ENCODE measurements at regions not wholly inside any gene's neighbourhood (a gene's known extent, or its start where the extent isn't known, plus 50 kb on each side); places are given as distances from the start of the nearest gene placed in this dataset.

DNA sequence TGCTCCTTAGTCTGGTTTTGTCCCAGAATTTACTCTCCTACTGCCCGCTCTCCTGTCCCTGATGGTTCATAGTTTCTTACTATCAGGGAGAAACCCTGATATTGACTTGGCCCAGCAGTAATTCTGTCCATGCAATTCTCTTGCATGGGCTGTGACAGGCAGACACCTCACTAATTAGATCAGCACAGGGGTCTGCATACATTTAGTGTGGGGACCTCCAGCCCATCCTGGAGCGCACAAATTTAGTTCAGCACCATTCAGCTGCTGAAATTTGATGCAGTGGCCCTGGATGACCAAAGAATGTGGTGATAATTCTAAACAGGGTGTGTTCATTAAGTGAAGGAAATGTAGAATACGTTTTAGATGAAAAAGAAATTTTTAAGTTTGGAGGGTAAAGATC, 555.5 kb upstream of the TBL1XR1 start:
- no peak overlapping the region for H3K9ac ChIP-seq (ENCODE audit: low read depth in 1 of 2, low read length in 2 of 2)
- H3K4me1 ChIP-seq (ENCODE audit: control insufficient read depth in 1 of 2, insufficient read depth in 2 of 2, low read length in 2 of 2) = no peaks in the 10 kb centered on the region
- no peaks in the 10 kb centered on the region for H3K9me3 ChIP-seq (ENCODE audit: control insufficient read depth in 1 of 2, low read length in 2 of 2)
- H3K27ac ChIP-seq (ENCODE audit: low read depth, low read length) = no peak overlapping the region
- no peaks in the 10 kb centered on the region for H3K27me3 ChIP-seq (ENCODE audit: control insufficient read depth in 1 of 2, insufficient read depth in 2 of 2, low read length in 2 of 2)
- H3K36me3 ChIP-seq (ENCODE audit: control insufficient read depth in 1 of 2, insufficient read depth in 2 of 2, low read length in 2 of 2) = no peaks in the 10 kb centered on the region
- H3K4me3 ChIP-seq (ENCODE audit: low read depth in 1 of 2, low read length in 2 of 2) = no peak overlapping the region

DNA sequence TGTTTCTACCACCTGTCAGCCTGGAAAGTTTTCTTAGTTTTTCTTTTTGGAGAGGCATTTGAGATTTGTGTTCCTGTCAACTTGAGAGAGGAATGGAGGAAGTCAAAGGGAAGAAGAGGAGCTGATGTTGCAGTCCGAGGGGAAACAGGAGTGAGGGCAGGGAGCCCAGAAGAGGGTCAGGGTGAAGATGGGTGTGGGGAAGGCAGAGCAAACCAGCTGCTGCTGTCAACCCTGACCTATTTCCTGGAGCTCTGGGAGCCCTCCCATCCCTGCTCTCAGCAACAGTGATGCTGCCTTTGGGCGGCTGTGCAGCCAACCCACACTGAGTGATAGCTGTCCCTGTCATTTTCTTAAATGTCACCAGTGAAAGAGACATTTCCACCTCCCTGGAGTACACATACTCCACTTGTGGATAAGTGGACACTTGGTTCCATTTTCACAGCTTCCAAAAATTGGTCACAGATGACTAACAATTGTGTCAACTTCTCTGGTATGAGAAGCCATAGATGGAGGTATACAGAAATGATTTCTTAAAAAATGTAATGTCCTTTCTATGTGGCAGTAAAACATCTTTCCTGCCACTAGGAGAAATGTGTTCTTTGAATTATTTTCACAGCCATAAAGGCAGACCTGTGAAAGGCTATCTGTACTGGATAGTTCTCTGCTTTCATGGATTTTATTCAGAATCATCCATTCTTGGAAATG, 556.3 kb upstream of the TBL1XR1 start:
- Histone ChIP-seq H3K4me3 (ENCODE audit: low read depth in 1 of 2, low read length in 2 of 2) (no peak overlapping the region), H3K27ac (ENCODE audit: low read depth, low read length) (no peak overlapping the region), H3K36me3 (ENCODE audit: control insufficient read depth in 1 of 2, insufficient read depth in 2 of 2, low read length in 2 of 2) (no peaks in the 10 kb centered on the region), H3K27me3 (ENCODE audit: control insufficient read depth in 1 of 2, insufficient read depth in 2 of 2, low read length in 2 of 2) (no peaks in the 10 kb centered on the region), H3K4me1 (ENCODE audit: control insufficient read depth in 1 of 2, insufficient read depth in 2 of 2, low read length in 2 of 2) (no peaks in the 10 kb centered on the region), H3K9ac (ENCODE audit: low read depth in 1 of 2, low read length in 2 of 2) (no peak overlapping the region), H3K9me3 (ENCODE audit: control insufficient read depth in 1 of 2, low read length in 2 of 2) (no peaks in the 10 kb centered on the region)

DNA sequence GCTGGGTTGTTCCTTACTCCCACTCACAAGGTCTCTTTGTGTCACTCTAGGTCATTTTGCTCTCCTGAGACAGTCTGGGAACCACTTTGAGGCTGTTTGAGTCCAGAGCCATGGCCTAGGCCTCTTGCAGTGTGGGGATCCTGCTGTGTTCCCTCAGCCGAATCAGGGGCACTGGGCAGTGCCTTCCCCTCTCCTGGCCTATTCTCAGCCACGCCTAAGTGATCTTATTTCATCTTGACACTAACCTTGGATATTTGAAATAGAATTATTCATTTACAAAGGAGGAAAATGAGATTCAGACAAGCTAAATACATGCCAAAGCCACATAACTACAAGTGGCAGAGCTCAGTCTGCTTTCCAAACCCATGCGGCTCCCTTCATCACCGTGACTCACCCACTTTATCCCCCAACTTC, 557.2 kb upstream of the TBL1XR1 start:
- Histone ChIP-seq H3K27me3 (ENCODE audit: control insufficient read depth in 1 of 2, insufficient read depth in 2 of 2, low read length in 2 of 2) (no peaks in the 10 kb centered on the region), H3K9me3 (ENCODE audit: control insufficient read depth in 1 of 2, low read length in 2 of 2) (no peaks in the 10 kb centered on the region), H3K27ac (ENCODE audit: low read depth, low read length) (no peak overlapping the region), H3K9ac (ENCODE audit: low read depth in 1 of 2, low read length in 2 of 2) (no peak overlapping the region), H3K4me3 (ENCODE audit: low read depth in 1 of 2, low read length in 2 of 2) (no peak overlapping the region), H3K36me3 (ENCODE audit: control insufficient read depth in 1 of 2, insufficient read depth in 2 of 2, low read length in 2 of 2) (no peaks in the 10 kb centered on the region), H3K4me1 (ENCODE audit: control insufficient read depth in 1 of 2, insufficient read depth in 2 of 2, low read length in 2 of 2) (no peaks in the 10 kb centered on the region)

DNA sequence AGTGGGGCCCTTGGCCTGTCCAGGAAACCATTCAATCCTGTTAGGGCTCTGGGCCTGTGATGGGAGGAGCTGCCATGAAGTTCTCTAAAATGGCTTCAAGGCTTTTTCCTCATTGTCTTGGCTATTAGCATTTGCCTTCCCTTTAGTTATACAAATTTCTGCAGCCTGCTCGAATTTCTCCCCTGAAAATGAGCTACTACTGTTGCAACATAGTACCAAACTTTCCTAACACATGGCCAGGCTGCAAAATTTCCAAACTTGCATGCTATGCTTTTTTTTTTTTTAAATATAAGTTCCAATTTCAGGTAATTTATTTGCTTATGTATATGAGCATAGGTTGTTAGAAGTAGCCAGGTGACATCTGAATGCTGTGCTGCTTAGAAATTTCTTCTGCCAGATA, 560.8 kb upstream of the TBL1XR1 start:
- Histone ChIP-seq H3K4me3 (ENCODE audit: low read depth in 1 of 2, low read length in 2 of 2) (no peak overlapping the region), H3K4me1 (ENCODE audit: control insufficient read depth in 1 of 2, insufficient read depth in 2 of 2, low read length in 2 of 2) (no peaks in the 10 kb centered on the region), H3K9ac (ENCODE audit: low read depth in 1 of 2, low read length in 2 of 2) (no peak overlapping the region), H3K36me3 (ENCODE audit: control insufficient read depth in 1 of 2, insufficient read depth in 2 of 2, low read length in 2 of 2) (no peaks in the 10 kb centered on the region), H3K27me3 (ENCODE audit: control insufficient read depth in 1 of 2, insufficient read depth in 2 of 2, low read length in 2 of 2) (no peaks in the 10 kb centered on the region), H3K9me3 (ENCODE audit: control insufficient read depth in 1 of 2, low read length in 2 of 2) (no peaks in the 10 kb centered on the region), H3K27ac (ENCODE audit: low read depth, low read length) (no peak overlapping the region)

DNA sequence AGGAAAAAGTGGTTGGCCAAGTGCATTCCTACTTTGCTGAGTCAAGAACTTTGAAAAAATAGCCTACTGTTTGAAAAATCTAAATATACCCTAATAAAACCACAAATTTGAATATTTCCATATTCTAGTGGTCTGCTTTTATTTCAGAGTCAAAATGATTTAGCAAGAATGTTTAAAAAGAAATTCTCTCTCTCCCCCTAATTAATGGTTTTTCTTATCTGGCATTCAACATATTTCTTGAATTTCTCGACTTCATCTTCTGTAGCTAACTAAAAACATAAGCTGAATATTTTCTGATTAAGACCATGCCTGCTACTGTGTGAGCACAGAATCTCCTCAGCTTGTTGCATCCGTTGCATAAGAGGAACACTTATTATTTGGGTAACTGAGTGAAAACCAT, 563.5 kb upstream of the TBL1XR1 start:
- no peak overlapping the region for H3K27ac ChIP-seq (ENCODE audit: low read depth, low read length)
- no peaks in the 10 kb centered on the region for H3K36me3 ChIP-seq (ENCODE audit: control insufficient read depth in 1 of 2, insufficient read depth in 2 of 2, low read length in 2 of 2)
- H3K27me3 ChIP-seq (ENCODE audit: control insufficient read depth in 1 of 2, insufficient read depth in 2 of 2, low read length in 2 of 2) = no peaks in the 10 kb centered on the region
- no peak overlapping the region for H3K4me3 ChIP-seq (ENCODE audit: low read depth in 1 of 2, low read length in 2 of 2)
- H3K4me1 ChIP-seq (ENCODE audit: control insufficient read depth in 1 of 2, insufficient read depth in 2 of 2, low read length in 2 of 2) = no peaks in the 10 kb centered on the region
- no peak overlapping the region for H3K9ac ChIP-seq (ENCODE audit: low read depth in 1 of 2, low read length in 2 of 2)
- no peaks in the 10 kb centered on the region for H3K9me3 ChIP-seq (ENCODE audit: control insufficient read depth in 1 of 2, low read length in 2 of 2)

DNA sequence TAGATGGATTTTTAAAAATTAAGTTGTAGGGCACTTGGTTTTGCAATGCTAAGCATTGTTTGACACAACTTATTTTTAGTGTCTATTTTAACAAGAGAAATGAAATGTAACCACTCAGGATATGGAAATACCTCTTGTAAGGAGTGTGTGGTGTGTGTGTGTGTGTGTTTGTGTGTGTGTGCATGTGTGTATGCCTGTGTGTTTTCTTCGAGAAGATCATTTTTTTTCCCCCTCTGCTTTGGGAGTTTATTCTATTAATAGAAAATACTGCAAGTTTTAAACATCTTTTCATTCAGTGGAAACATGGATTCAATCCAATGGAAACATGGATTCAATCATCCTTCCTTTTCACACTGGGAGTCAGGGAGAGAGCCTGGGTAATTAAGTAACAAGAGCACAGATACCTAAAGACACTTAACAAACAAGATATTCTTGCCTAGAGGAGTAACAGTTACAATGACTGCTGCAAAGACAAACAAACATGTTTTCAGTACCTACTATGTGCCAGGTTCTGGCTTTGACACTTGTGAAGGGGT, 567.2 kb upstream of the TBL1XR1 start:
- Histone ChIP-seq H3K27ac (ENCODE audit: low read depth, low read length) (no peak overlapping the region), H3K4me1 (ENCODE audit: control insufficient read depth in 1 of 2, insufficient read depth in 2 of 2, low read length in 2 of 2) (no peaks in the 10 kb centered on the region)

DNA sequence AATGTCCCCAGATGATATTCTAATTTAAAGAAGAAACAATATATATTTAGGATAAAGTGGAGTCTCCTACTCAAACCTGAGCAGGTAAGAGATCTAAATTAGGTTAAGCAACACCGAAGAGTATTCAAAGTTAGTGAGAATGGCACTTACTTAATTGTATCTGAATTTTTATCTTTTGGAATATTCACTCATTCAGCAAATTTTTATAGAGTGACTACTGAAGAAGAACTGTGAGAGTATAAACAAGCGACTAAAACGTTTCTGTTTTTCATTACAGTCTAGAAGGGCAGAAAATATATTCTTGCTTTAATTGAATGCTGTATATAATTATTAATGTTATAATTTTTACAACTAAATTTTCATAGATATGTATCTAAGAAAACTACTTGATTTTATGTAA, 567.7 kb upstream of the TBL1XR1 start:
- H3K9ac ChIP-seq (ENCODE audit: low read depth in 1 of 2, low read length in 2 of 2) = no peak overlapping the region
- H3K27ac ChIP-seq (ENCODE audit: low read depth, low read length) = no peak overlapping the region
- H3K9me3 ChIP-seq (ENCODE audit: control insufficient read depth in 1 of 2, low read length in 2 of 2) = no peaks in the 10 kb centered on the region
- H3K27me3 ChIP-seq (ENCODE audit: control insufficient read depth in 1 of 2, insufficient read depth in 2 of 2, low read length in 2 of 2) = no peaks in the 10 kb centered on the region
- no peaks in the 10 kb centered on the region for H3K4me1 ChIP-seq (ENCODE audit: control insufficient read depth in 1 of 2, insufficient read depth in 2 of 2, low read length in 2 of 2)
- no peaks in the 10 kb centered on the region for H3K36me3 ChIP-seq (ENCODE audit: control insufficient read depth in 1 of 2, insufficient read depth in 2 of 2, low read length in 2 of 2)
- no peak overlapping the region for H3K4me3 ChIP-seq (ENCODE audit: low read depth in 1 of 2, low read length in 2 of 2)

More for the DNA sequence above, 567.2 kb upstream of the TBL1XR1 start:
- Histone ChIP-seq H3K36me3 (ENCODE audit: control insufficient read depth in 1 of 2, insufficient read depth in 2 of 2, low read length in 2 of 2) (no peaks in the 10 kb centered on the region), H3K27me3 (ENCODE audit: control insufficient read depth in 1 of 2, insufficient read depth in 2 of 2, low read length in 2 of 2) (no peaks in the 10 kb centered on the region), H3K9me3 (ENCODE audit: control insufficient read depth in 1 of 2, low read length in 2 of 2) (no peaks in the 10 kb centered on the region), H3K4me3 (ENCODE audit: low read depth in 1 of 2, low read length in 2 of 2) (no peak overlapping the region), H3K9ac (ENCODE audit: low read depth in 1 of 2, low read length in 2 of 2) (no peak overlapping the region)

DNA sequence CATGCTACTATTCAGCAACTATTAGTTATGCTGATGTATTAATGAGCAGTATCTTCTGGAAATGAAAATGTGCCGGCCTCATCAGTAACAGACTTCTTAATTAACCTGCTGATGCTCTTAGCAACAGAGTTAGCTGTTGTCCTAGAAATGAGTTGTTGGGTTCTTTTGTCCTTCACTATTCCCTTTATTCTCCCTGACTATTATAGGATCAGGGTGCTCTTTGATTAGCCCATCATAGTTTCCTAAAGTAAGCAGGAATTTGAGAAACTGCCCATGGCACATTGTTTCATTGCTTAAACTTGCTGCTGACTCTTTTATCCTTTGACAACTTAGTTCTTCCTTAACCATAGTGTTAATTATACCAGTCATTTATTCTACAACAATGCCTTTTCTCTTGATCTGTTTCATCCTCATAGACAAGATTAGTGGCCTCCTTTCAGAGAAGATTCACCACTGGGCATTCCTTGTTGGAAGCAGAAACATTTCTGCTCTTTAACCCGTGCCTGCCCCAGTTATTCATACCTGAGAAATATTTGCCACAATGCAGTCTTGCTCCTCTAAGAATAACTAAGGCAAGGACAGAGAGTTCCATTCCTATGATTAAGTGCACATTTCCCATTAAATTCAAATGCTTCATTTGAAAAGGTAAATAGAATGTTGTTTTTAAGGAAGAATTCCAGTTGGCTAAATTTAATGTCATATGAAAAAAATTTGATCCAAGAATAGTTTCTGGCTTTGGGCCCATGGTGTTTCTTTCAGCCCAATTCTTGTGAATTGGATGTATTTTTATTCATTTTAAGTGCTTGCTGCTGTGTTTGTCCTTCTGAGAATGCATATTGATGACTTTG, 573.3 kb upstream of the TBL1XR1 start:
- Histone ChIP-seq H3K4me3 (ENCODE audit: low read depth in 1 of 2, low read length in 2 of 2) (no peak overlapping the region), H3K9me3 (ENCODE audit: control insufficient read depth in 1 of 2, low read length in 2 of 2) (no peaks in the 10 kb centered on the region), H3K36me3 (ENCODE audit: control insufficient read depth in 1 of 2, insufficient read depth in 2 of 2, low read length in 2 of 2) (no peaks in the 10 kb centered on the region), H3K4me1 (ENCODE audit: control insufficient read depth in 1 of 2, insufficient read depth in 2 of 2, low read length in 2 of 2) (no peaks in the 10 kb centered on the region), H3K9ac (ENCODE audit: low read depth in 1 of 2, low read length in 2 of 2) (no peak overlapping the region), H3K27me3 (ENCODE audit: control insufficient read depth in 1 of 2, insufficient read depth in 2 of 2, low read length in 2 of 2) (no peaks in the 10 kb centered on the region), H3K27ac (ENCODE audit: low read depth, low read length) (no peak overlapping the region)

DNA sequence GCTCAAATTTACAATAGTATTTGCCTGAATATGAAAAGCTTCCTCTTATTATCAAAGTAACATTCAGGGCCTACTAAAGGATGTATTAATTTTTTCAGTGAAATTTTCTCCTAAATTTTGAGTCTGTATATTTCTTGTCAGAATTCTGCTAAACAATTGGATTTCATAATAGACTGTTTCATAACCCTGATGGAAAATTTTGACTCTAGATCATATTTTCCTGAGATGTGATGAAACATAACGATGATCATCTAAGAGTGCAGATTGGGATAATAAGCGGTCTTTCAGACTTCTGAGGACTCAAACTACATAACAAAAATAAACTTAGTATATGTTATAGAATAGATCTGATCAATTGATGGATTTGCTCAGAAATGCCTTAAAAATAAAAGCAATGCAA, 574.5 kb upstream of the TBL1XR1 start:
- H3K9me3 ChIP-seq (ENCODE audit: control insufficient read depth in 1 of 2, low read length in 2 of 2) = no peaks in the 10 kb centered on the region
- no peaks in the 10 kb centered on the region for H3K4me1 ChIP-seq (ENCODE audit: control insufficient read depth in 1 of 2, insufficient read depth in 2 of 2, low read length in 2 of 2)
- no peak overlapping the region for H3K9ac ChIP-seq (ENCODE audit: low read depth in 1 of 2, low read length in 2 of 2)
- no peaks in the 10 kb centered on the region for H3K27me3 ChIP-seq (ENCODE audit: control insufficient read depth in 1 of 2, insufficient read depth in 2 of 2, low read length in 2 of 2)
- no peaks in the 10 kb centered on the region for H3K36me3 ChIP-seq (ENCODE audit: control insufficient read depth in 1 of 2, insufficient read depth in 2 of 2, low read length in 2 of 2)
- H3K27ac ChIP-seq (ENCODE audit: low read depth, low read length) = no peak overlapping the region
- H3K4me3 ChIP-seq (ENCODE audit: low read depth in 1 of 2, low read length in 2 of 2) = no peak overlapping the region

DNA sequence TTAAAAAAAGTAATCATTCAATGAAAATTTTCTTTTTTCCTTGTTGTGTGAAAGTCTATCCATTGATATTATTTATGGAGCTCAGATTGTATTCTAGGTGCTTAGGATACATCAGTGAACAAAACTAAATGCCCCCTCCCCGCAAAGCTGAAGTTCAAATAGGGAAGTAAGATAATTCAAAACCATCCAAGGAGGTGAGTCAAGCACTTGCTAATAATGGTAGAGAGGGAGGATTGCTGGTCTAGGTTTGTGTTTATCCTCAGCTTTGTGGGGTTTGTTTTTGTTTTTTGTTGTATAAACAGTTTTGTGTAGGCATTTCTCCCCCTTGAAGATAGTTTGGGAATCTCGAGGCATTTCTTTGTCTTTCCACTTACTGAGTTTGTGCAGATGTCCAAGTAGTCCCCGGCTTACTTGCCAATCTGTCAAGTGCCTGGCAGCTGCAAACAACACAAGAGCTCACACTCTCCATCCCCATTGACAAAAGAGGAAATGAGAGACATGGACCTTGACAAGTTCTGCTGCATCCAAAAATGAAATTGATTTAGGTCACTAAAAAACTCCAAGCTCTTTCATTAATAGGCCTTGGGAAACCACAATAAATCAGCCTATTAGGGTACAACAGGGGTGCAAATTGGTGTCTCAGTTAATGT, 575.8 kb upstream of the TBL1XR1 start:
- no peaks in the 10 kb centered on the region for H3K4me1 ChIP-seq (ENCODE audit: control insufficient read depth in 1 of 2, insufficient read depth in 2 of 2, low read length in 2 of 2)
- H3K9me3 ChIP-seq (ENCODE audit: control insufficient read depth in 1 of 2, low read length in 2 of 2) = no peaks in the 10 kb centered on the region
- H3K9ac ChIP-seq (ENCODE audit: low read depth in 1 of 2, low read length in 2 of 2) = no peak overlapping the region
- no peak overlapping the region for H3K4me3 ChIP-seq (ENCODE audit: low read depth in 1 of 2, low read length in 2 of 2)
- no peaks in the 10 kb centered on the region for H3K36me3 ChIP-seq (ENCODE audit: control insufficient read depth in 1 of 2, insufficient read depth in 2 of 2, low read length in 2 of 2)
- no peak overlapping the region for H3K27ac ChIP-seq (ENCODE audit: low read depth, low read length)
- no peaks in the 10 kb centered on the region for H3K27me3 ChIP-seq (ENCODE audit: control insufficient read depth in 1 of 2, insufficient read depth in 2 of 2, low read length in 2 of 2)

Measured in duodenal mucosa (tissue), 2 donors.